ENCODE measurements at regions not wholly inside any gene's neighbourhood (a gene's known extent, or its start where the extent isn't known, plus 50 kb on each side); places are given as distances from the start of the nearest gene placed in this dataset.
"Not testable (repeated sequence)": the region's sequence is repeated elsewhere in the genome, so short reads cannot be mapped to it uniquely, and the experiment has no call there.

DNA sequence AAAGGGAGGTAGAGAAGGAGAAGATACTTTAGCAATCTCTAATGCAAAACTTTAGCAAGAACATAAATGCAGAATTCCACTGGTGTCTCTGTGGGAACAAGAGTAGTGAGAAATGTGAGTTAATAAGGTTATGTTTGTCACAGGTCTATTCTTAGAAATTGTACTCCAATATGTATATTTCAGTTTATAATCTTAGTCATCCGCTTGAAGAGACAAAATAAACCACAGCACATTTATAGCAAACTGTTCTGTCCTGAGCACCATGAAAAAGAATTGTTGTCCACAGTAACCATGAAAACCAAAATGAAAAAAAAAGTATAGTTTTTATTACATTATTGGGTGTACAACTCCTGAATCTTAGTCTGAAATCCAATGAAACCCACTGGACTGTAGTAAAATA, 93.6 kb upstream of the TSLP start:
- intact Hi-C loops (cut with micrococcal nuclease), result no loop called here
- TF ChIP-seq, protein P1, sequence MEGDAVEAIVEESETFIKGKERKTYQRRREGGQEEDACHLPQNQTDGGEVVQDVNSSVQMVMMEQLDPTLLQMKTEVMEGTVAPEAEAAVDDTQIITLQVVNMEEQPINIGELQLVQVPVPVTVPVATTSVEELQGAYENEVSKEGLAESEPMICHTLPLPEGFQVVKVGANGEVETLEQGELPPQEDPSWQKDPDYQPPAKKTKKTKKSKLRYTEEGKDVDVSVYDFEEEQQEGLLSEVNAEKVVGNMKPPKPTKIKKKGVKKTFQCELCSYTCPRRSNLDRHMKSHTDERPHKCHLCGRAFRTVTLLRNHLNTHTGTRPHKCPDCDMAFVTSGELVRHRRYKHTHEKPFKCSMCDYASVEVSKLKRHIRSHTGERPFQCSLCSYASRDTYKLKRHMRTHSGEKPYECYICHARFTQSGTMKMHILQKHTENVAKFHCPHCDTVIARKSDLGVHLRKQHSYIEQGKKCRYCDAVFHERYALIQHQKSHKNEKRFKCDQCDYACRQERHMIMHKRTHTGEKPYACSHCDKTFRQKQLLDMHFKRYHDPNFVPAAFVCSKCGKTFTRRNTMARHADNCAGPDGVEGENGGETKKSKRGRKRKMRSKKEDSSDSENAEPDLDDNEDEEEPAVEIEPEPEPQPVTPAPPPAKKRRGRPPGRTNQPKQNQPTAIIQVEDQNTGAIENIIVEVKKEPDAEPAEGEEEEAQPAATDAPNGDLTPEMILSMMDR (IDR thresholded peaks at IDR 0.05), result no peak
- H3K4me1 Mint-ChIP-seq, result no peaks in the 10 kb centered on the region
- Histone ChIP-seq H3K9ac (ENCODE audit: insufficient read depth, low read length, poor library complexity, severe bottlenecking) (no peak overlapping the region), H3K27ac (ENCODE audit: low read depth in 1 of 2, low read length in 2 of 2) (no peak overlapping the region), H3K9me3 (replicated peaks in 1 of 2; ENCODE audit: control insufficient read depth in 1 of 2, insufficient read depth in 1 of 2, low read length in 2 of 2) (peaks cover 0 to 7% of the 10 kb centered on the region in 2 donors), H4K20me1 (ENCODE audit: insufficient read depth, low read length) (no peaks in the 10 kb centered on the region), H3K4me2 (replicated peaks; ENCODE audit: extremely low read depth, low read length, poor library complexity, severe bottlenecking) (no peak overlapping the region), H3K27me3 (ENCODE audit: control insufficient read depth in 2 of 2, insufficient read depth in 2 of 2, low read length in 2 of 2) (no peaks in the 10 kb centered on the region), H3K79me2 (ENCODE audit: insufficient read depth, low read length) (no peaks in the 10 kb centered on the region), H3K4me3 (replicated peaks in 1 of 3; ENCODE audit: low read depth in 2 of 3, low read length in 3 of 3) (no peak overlapping the region), H2AFZ (ENCODE audit: insufficient read depth, low read depth, low read length, poor library complexity, severe bottlenecking) (no peak overlapping the region), H3K4me1 (ENCODE audit: control insufficient read depth in 1 of 2, insufficient read depth in 2 of 2, low read length in 2 of 2) (no peaks in the 10 kb centered on the region), H3K36me3 (replicated peaks in 1 of 2; ENCODE audit: control insufficient read depth in 1 of 2, insufficient read depth in 2 of 2, low read length in 2 of 2) (no peaks in the 10 kb centered on the region)
- H3K27me3 Mint-ChIP-seq (ENCODE audit: low read depth in 3 of 3), result no peaks in the 10 kb centered on the region
- no peak overlapping the region for H3K4me3 Mint-ChIP-seq
- WGBS (ENCODE audit: insufficient coverage), result no CpG with 5 or more reads among the region's 1 CpG
- DNase-seq, result no peak
- H3K36me3 Mint-ChIP-seq, result no peaks in the 10 kb centered on the region
- H3K27ac Mint-ChIP-seq, result no peak overlapping the region
- H3K9me3 Mint-ChIP-seq, result peaks cover 2 to 14% (median 7%) of the 10 kb centered on the region in 7 donors

DNA sequence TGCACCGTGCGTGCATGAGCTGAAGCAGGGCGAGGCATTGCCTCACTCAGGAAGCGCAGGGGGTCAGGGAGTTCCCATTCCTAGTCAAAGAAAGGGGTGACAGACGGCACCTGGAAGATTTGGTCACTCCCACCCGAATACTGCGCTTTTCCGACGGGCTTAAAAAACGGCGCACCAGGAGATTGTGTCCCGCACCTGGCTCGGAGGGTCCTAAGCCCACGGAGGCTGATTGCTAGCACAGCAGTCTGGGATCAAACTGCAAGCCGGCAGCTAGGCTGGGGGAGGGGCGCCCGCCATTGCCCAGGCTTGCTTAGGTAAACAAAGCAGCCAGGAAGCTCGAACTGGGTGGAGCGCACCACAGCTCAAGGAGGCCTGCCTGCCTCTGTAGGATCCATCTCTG, 85.6 kb upstream of the TSLP start:
- 86% methylated on average over 15 of the region's 19 CpGs for WGBS (ENCODE audit: insufficient coverage)
- H2AFZ ChIP-seq (ENCODE audit: insufficient read depth, low read depth, low read length, poor library complexity, severe bottlenecking); H3K4me1 Mint-ChIP-seq; intact Hi-C loops (cut with micrococcal nuclease); H3K9ac ChIP-seq (ENCODE audit: insufficient read depth, low read length, poor library complexity, severe bottlenecking); H3K36me3 ChIP-seq (replicated peaks in 1 of 2; ENCODE audit: control insufficient read depth in 1 of 2, insufficient read depth in 2 of 2, low read length in 2 of 2); H3K27ac Mint-ChIP-seq; H3K27me3 ChIP-seq (ENCODE audit: control insufficient read depth in 2 of 2, insufficient read depth in 2 of 2, low read length in 2 of 2); DNase-seq; H3K4me3 ChIP-seq (replicated peaks in 1 of 3; ENCODE audit: low read depth in 2 of 3, low read length in 3 of 3); H3K27me3 Mint-ChIP-seq (ENCODE audit: low read depth in 3 of 3); H3K27ac ChIP-seq (ENCODE audit: low read depth in 1 of 2, low read length in 2 of 2); H3K4me1 ChIP-seq (ENCODE audit: control insufficient read depth in 1 of 2, insufficient read depth in 2 of 2, low read length in 2 of 2); H3K4me3 Mint-ChIP-seq; H3K36me3 Mint-ChIP-seq; H3K4me2 ChIP-seq (replicated peaks; ENCODE audit: extremely low read depth, low read length, poor library complexity, severe bottlenecking); H3K79me2 ChIP-seq (ENCODE audit: insufficient read depth, low read length); H4K20me1 ChIP-seq (ENCODE audit: insufficient read depth, low read length): not testable (repeated sequence)
- H3K9me3 Mint-ChIP-seq, result peaks cover 9 to 26% (median 24%) of the 10 kb centered on the region in 7 donors
- H3K9me3 ChIP-seq (replicated peaks in 1 of 2; ENCODE audit: control insufficient read depth in 1 of 2, insufficient read depth in 1 of 2, low read length in 2 of 2), result peaks cover 14 to 19% of the 10 kb centered on the region in 2 donors

DNA sequence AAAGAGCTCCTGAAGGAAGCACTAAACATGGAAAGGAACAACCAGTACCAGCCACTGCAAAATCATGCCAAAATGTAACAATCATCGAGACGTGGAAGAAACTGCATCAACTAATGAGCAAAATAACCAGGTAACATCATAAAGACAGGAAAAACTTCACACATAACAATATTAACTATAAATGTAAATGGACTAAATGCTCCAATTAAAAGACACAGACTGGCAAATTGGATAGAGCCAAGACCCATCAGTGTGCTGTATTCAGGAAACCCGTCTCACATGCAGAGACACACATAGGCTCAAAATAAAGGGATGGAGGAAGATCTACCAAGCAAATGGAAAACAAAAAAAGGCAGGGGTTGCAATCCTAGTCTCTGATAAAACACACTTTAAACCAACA, 83.9 kb upstream of the TSLP start:
- H3K36me3 Mint-ChIP-seq; DNase-seq; H3K36me3 ChIP-seq (replicated peaks in 1 of 2; ENCODE audit: control insufficient read depth in 1 of 2, insufficient read depth in 2 of 2, low read length in 2 of 2); H3K27me3 Mint-ChIP-seq (ENCODE audit: low read depth in 3 of 3); H3K9ac ChIP-seq (ENCODE audit: insufficient read depth, low read length, poor library complexity, severe bottlenecking); H3K27ac Mint-ChIP-seq; H3K4me3 ChIP-seq (replicated peaks in 1 of 3; ENCODE audit: low read depth in 2 of 3, low read length in 3 of 3); intact Hi-C loops (cut with micrococcal nuclease); H3K79me2 ChIP-seq (ENCODE audit: insufficient read depth, low read length); H2AFZ ChIP-seq (ENCODE audit: insufficient read depth, low read depth, low read length, poor library complexity, severe bottlenecking); H3K4me1 ChIP-seq (ENCODE audit: control insufficient read depth in 1 of 2, insufficient read depth in 2 of 2, low read length in 2 of 2); H3K27ac ChIP-seq (ENCODE audit: low read depth in 1 of 2, low read length in 2 of 2); H3K4me2 ChIP-seq (replicated peaks; ENCODE audit: extremely low read depth, low read length, poor library complexity, severe bottlenecking); H4K20me1 ChIP-seq (ENCODE audit: insufficient read depth, low read length); H3K4me3 Mint-ChIP-seq; H3K27me3 ChIP-seq (ENCODE audit: control insufficient read depth in 2 of 2, insufficient read depth in 2 of 2, low read length in 2 of 2); H3K4me1 Mint-ChIP-seq: not testable (repeated sequence)
- no CpG with 5 or more reads among the region's 3 CpGs for WGBS (ENCODE audit: insufficient coverage)
- peaks cover 9 to 31% (median 23%) of the 10 kb centered on the region in 7 donors for H3K9me3 Mint-ChIP-seq
- H3K9me3 ChIP-seq (replicated peaks in 1 of 2; ENCODE audit: control insufficient read depth in 1 of 2, insufficient read depth in 1 of 2, low read length in 2 of 2), result peaks cover 14 to 19% of the 10 kb centered on the region in 2 donors

Measured in CD14-positive monocyte (primary cell).